Liver (tissue), 8 donors: ENCODE measurements at regions not wholly inside any gene's neighbourhood (a gene's known extent, or its start where the extent isn't known, plus 50 kb on each side); places are given as distances from the start of the nearest gene placed in this dataset.

Source experiments
- DNase-seq: peaks from one replicate; pipeline ENCODE4 v3.0.0-alpha.2; 2017; ENCODE audit warnings: low spot score
- H3K27ac ChIP-seq, 2 donors: one replicate each; pipeline ENCODE4 v1.7.0; 2013; ENCODE audit warnings: inconsistent platforms in 2 of 2, low read length in 2 of 2, control low read depth in 1 of 2, low read depth in 1 of 2, mild to moderate bottlenecking in 1 of 2
- H3K27me3 ChIP-seq, 4 donors: one replicate each; pipeline versions ENCODE4 v1.6.1 to v1.7.0; 2013; ENCODE audit warnings: low read length in 3 of 4, inconsistent platforms in 1 of 4, mild to moderate bottlenecking in 1 of 4, moderate library complexity in 1 of 4; ENCODE audit not compliant: control insufficient read depth in 4 of 4, insufficient read depth in 4 of 4
- H3K36me3 ChIP-seq, 4 donors: one replicate each; pipeline versions ENCODE4 v1.6.1 to v1.7.0; 2013; ENCODE audit warnings: low read length in 3 of 4, mild to moderate bottlenecking in 3 of 4, low read depth in 1 of 4, moderate library complexity in 1 of 4; ENCODE audit not compliant: control insufficient read depth in 4 of 4, insufficient read depth in 3 of 4
- H3K4me1 ChIP-seq, 4 donors: one replicate each; pipeline versions ENCODE4 v1.6.1 to v1.7.0; 2013; ENCODE audit warnings: low read length in 3 of 4, mild to moderate bottlenecking in 3 of 4, moderate library complexity in 1 of 4; ENCODE audit not compliant: control insufficient read depth in 4 of 4, insufficient read depth in 4 of 4
- H3K4me3 ChIP-seq, 3 donors: one replicate each; pipeline versions ENCODE4 v1.6.1 to v1.7.0; 2013; ENCODE audit warnings: low read length in 3 of 3, control low read depth in 1 of 3, low read depth in 1 of 3, mild to moderate bottlenecking in 1 of 3
- H3K9ac ChIP-seq, 2 donors: one replicate each; pipeline ENCODE4 v1.7.0; 2013; ENCODE audit warnings: low read length in 2 of 2, mild to moderate bottlenecking in 2 of 2, moderate library complexity in 2 of 2, control low read depth in 1 of 2, low read depth in 1 of 2
- H3K9me3 ChIP-seq, 4 donors: one replicate each; pipeline versions ENCODE4 v1.6.1 to v1.7.0; 2013; ENCODE audit warnings: low read length in 3 of 4; ENCODE audit not compliant: control insufficient read depth in 4 of 4
- ATF3 ChIP-seq: IDR thresholded peaks from 2 replicates; pipeline ENCODE4 v1.6.1; 2016; ENCODE audit warnings: antibody characterized with exemption
- CTCF ChIP-seq: fragments of 150-350 bp; IDR thresholded peaks from 2 replicates; pipeline ENCODE4 v1.5.1; 2017; ENCODE audit warnings: improper control_type of control experiment, low read depth, low read length; ENCODE audit not compliant: missing input control
- EGR1 ChIP-seq, 2 donors: IDR thresholded peaks; 2 replicates each; pipeline ENCODE4 v1.6.1; 2016 to 2018; ENCODE audit warnings: antibody characterized with exemption in 2 of 2, low read depth in 2 of 2
- FOXA1 ChIP-seq: IDR thresholded peaks from 2 replicates; pipeline ENCODE4 v1.6.1; 2016; ENCODE audit warnings: antibody characterized with exemption
- FOXA2 ChIP-seq: IDR thresholded peaks from 2 replicates; pipeline ENCODE4 v1.6.1; 2016; ENCODE audit warnings: antibody characterized with exemption
- GABPA ChIP-seq, 2 donors: IDR thresholded peaks in 1 of 2; conservative IDR thresholded peaks in 1 of 2; 2 replicates each; pipeline ENCODE4 v1.6.1; 2016; ENCODE audit warnings: antibody characterized with exemption in 2 of 2, mild to moderate bottlenecking in 1 of 2, moderate library complexity in 1 of 2
- HNF4A ChIP-seq, 2 donors: conservative IDR thresholded peaks; 2 replicates each; pipeline ENCODE4 v1.6.1; 2016; ENCODE audit warnings: antibody characterized with exemption in 2 of 2, mild to moderate bottlenecking in 2 of 2
- HNF4G ChIP-seq: IDR thresholded peaks from 2 replicates; pipeline ENCODE4 v1.6.1; 2016; ENCODE audit warnings: antibody characterized with exemption
- JUND ChIP-seq, 2 donors: IDR thresholded peaks; 2 replicates each; pipeline ENCODE4 v1.6.1; 2016; ENCODE audit warnings: antibody characterized with exemption in 2 of 2
- NR2F2 ChIP-seq: IDR thresholded peaks from 2 replicates; pipeline ENCODE4 v1.6.1; 2016; ENCODE audit warnings: antibody characterized with exemption
- RAD21 ChIP-seq, 2 donors: IDR thresholded peaks; 2 replicates each; pipeline ENCODE4 v1.6.1; 2016; ENCODE audit warnings: antibody characterized with exemption in 2 of 2, mild to moderate bottlenecking in 2 of 2
- RXRA ChIP-seq, 2 donors: IDR thresholded peaks; 2 replicates each; pipeline ENCODE4 v1.6.1; 2017 to 2018; ENCODE audit warnings: antibody characterized with exemption in 2 of 2, mild to moderate bottlenecking in 1 of 2
- SP1 ChIP-seq: IDR thresholded peaks from 2 replicates; pipeline ENCODE4 v1.6.1; 2018; ENCODE audit warnings: antibody characterized with exemption, mild to moderate bottlenecking
- TAF1 ChIP-seq: conservative IDR thresholded peaks from 2 replicates; pipeline ENCODE4 v1.6.1; 2016; ENCODE audit warnings: antibody characterized with exemption, mild to moderate bottlenecking
- YY1 ChIP-seq: IDR thresholded peaks from 2 replicates; pipeline ENCODE4 v1.6.1; 2016; ENCODE audit warnings: antibody characterized with exemption, mild to moderate bottlenecking
- ZBTB33 ChIP-seq: IDR thresholded peaks from 2 replicates; pipeline ENCODE4 v1.6.1; 2016; ENCODE audit warnings: antibody characterized with exemption
- WGBS: extraction: QIAGEN DNeasy Blood & Tissue Kit; methylation state at CpG from one replicate; pipeline ENCODE4 v1.1.7; 2013; 5-methylcytosine and 5-hydroxymethylcytosine counted together
- TF ChIP-seq, protein P1 (sequence below): IDR thresholded peaks from 2 replicates; pipeline ENCODE4 v1.6.1; 2016; ENCODE audit warnings: antibody characterized with exemption, mild to moderate bottlenecking
- TF ChIP-seq, protein P2 (sequence below): IDR thresholded peaks from 2 replicates; pipeline ENCODE4 v1.6.1; 2016; ENCODE audit warnings: antibody characterized with exemption
- donor health status: healthy.
- donor health status: healthy.
- donor health status: healthy.
- donor health status: healthy.
- donor health status: healthy.

- no peaks in the 10 kb centered on the region for H3K27me3 ChIP-seq
- WGBS: 95% methylated on average over 1 of the region's 1 CpG
- H3K36me3 ChIP-seq: no peaks in the 10 kb centered on the region
- H3K9ac ChIP-seq: no peak overlapping the region
- H3K9me3 ChIP-seq: peaks cover 0 to 3% (median 0%) of the 10 kb centered on the region in 4 donors
- H3K4me1 ChIP-seq: no peaks in the 10 kb centered on the region
- no peak overlapping the region for H3K4me3 ChIP-seq
- DNase-seq: no peak
- no peak overlapping the region for H3K27ac ChIP-seq
- TF ChIP-seq HNF4G: no peak
- TF ChIP-seq EGR1 (IDR thresholded peaks at IDR 0.05; ENCODE audit: low read depth in 2 of 2): no peak
- no peak for TF ChIP-seq SP1
- TF ChIP-seq, protein P1, sequence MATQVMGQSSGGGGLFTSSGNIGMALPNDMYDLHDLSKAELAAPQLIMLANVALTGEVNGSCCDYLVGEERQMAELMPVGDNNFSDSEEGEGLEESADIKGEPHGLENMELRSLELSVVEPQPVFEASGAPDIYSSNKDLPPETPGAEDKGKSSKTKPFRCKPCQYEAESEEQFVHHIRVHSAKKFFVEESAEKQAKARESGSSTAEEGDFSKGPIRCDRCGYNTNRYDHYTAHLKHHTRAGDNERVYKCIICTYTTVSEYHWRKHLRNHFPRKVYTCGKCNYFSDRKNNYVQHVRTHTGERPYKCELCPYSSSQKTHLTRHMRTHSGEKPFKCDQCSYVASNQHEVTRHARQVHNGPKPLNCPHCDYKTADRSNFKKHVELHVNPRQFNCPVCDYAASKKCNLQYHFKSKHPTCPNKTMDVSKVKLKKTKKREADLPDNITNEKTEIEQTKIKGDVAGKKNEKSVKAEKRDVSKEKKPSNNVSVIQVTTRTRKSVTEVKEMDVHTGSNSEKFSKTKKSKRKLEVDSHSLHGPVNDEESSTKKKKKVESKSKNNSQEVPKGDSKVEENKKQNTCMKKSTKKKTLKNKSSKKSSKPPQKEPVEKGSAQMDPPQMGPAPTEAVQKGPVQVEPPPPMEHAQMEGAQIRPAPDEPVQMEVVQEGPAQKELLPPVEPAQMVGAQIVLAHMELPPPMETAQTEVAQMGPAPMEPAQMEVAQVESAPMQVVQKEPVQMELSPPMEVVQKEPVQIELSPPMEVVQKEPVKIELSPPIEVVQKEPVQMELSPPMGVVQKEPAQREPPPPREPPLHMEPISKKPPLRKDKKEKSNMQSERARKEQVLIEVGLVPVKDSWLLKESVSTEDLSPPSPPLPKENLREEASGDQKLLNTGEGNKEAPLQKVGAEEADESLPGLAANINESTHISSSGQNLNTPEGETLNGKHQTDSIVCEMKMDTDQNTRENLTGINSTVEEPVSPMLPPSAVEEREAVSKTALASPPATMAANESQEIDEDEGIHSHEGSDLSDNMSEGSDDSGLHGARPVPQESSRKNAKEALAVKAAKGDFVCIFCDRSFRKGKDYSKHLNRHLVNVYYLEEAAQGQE: no peak
- no peak for TF ChIP-seq NR2F2
- no peak for TF ChIP-seq ATF3
- no peak for TF ChIP-seq FOXA2
- TF ChIP-seq FOXA1: no peak
- TF ChIP-seq TAF1: no peak
- no peak for TF ChIP-seq RXRA (IDR thresholded peaks at IDR 0.05)
- no peak for TF ChIP-seq RAD21 (IDR thresholded peaks at IDR 0.05)
- no peak for TF ChIP-seq YY1
- TF ChIP-seq, protein P2, sequence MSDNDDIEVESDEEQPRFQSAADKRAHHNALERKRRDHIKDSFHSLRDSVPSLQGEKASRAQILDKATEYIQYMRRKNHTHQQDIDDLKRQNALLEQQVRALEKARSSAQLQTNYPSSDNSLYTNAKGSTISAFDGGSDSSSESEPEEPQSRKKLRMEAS: no peak
- TF ChIP-seq JUND (IDR thresholded peaks at IDR 0.05): no peak
- no peak for TF ChIP-seq CTCF
- TF ChIP-seq HNF4A (conservative IDR thresholded peaks at IDR 0.05): no peak
- no peak for TF ChIP-seq ZBTB33
- TF ChIP-seq GABPA (IDR thresholded peaks at IDR 0.05 in 1 of 2, conservative IDR thresholded peaks at IDR 0.05 in 1 of 2): no peak
Observed at GRCh38 chr21:14712121-14712715, 166.1 kb upstream of the SAMSN1 start.
